Upper lobe of left lung (tissue), 4 donors: ENCODE measurements at regions not wholly inside any gene's neighbourhood (a gene's known extent, or its start where the extent isn't known, plus 50 kb on each side); places are given as distances from the start of the nearest gene placed in this dataset.

Experiments
- POLR2AphosphoS5 ChIP-seq, 2 donors: sonication (generic); formaldehyde crosslinking; IDR thresholded peaks; one replicate each; pipeline ENCODE4 v1.5.1; 2017; ENCODE audit warnings: antibody characterized with exemption in 2 of 2
- TF ChIP-seq, protein P1 (sequence below), 6 experiments: fragments of 450-650 bp in 4 of 6; fragments of 200-600 bp in 2 of 6; sonication (generic) in 2 of 6; IDR thresholded peaks; one replicate each; pipeline ENCODE4 v1.5.1; 2016 to 2019; ENCODE audit warnings: antibody characterized with exemption in 6 of 6

DNA sequence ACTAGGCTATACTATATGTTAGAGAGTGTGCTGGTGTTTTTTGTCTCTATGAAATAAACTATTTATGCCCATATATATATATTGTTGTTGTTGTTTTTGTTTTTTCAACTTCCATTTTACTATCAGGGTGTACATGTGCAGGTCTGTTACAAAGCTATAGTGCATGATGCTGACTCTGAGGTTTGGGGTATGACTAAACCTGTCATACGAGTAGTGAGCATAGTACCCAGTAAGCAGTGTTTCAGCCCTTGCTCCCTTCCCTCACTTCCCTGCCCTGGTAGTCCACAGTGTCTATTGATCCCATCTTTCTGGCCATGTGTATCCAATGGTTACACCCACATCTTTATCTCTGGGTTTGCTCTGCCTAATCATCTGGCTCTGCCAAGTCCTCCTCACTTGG lies 101.8 kb downstream of the FAS start:
- TF ChIP-seq POLR2AphosphoS5 (IDR thresholded peaks at IDR 0.05): no peak
- TF ChIP-seq, protein P1, sequence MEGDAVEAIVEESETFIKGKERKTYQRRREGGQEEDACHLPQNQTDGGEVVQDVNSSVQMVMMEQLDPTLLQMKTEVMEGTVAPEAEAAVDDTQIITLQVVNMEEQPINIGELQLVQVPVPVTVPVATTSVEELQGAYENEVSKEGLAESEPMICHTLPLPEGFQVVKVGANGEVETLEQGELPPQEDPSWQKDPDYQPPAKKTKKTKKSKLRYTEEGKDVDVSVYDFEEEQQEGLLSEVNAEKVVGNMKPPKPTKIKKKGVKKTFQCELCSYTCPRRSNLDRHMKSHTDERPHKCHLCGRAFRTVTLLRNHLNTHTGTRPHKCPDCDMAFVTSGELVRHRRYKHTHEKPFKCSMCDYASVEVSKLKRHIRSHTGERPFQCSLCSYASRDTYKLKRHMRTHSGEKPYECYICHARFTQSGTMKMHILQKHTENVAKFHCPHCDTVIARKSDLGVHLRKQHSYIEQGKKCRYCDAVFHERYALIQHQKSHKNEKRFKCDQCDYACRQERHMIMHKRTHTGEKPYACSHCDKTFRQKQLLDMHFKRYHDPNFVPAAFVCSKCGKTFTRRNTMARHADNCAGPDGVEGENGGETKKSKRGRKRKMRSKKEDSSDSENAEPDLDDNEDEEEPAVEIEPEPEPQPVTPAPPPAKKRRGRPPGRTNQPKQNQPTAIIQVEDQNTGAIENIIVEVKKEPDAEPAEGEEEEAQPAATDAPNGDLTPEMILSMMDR (IDR thresholded peaks at IDR 0.05): no peak
